BE2C (cell line): ENCODE measurements at regions not wholly inside any gene's neighbourhood (a gene's known extent, or its start where the extent isn't known, plus 50 kb on each side); places are given as distances from the start of the nearest gene placed in this dataset.

ENCODE experiments used
- DNase-seq: peaks from one replicate; pipeline ENCODE4 v3.0.0-alpha.2; 2020
- H3K27me3 ChIP-seq: fragments of 250-450 bp; sonication (Bioruptor Pico); 2 replicates; pipeline ENCODE4 v1.5.1; 2020; ENCODE audit warnings: mild to moderate bottlenecking
- H3K36me3 ChIP-seq: fragments of 250-450 bp; sonication (Bioruptor Pico); 2 replicates; pipeline ENCODE4 v1.5.1; 2020; ENCODE audit warnings: mild to moderate bottlenecking
- H3K4me1 ChIP-seq: fragments of 250-450 bp; sonication (Bioruptor Pico); 2 replicates; pipeline ENCODE4 v1.5.1; 2020
- H3K4me3 ChIP-seq: 2 replicates; pipeline ENCODE4 v1.5.1; 2011; ENCODE audit warnings: low read depth, low read length
- H3K9me3 ChIP-seq: fragments of 250-450 bp; sonication (Bioruptor Pico); 2 replicates; pipeline ENCODE4 v1.5.1; 2020
- CTCF ChIP-seq: IDR thresholded peaks from 2 replicates; pipeline ENCODE4 v1.5.1; 2012; ENCODE audit warnings: mild to moderate bottlenecking, low read depth, low read length

DNA sequence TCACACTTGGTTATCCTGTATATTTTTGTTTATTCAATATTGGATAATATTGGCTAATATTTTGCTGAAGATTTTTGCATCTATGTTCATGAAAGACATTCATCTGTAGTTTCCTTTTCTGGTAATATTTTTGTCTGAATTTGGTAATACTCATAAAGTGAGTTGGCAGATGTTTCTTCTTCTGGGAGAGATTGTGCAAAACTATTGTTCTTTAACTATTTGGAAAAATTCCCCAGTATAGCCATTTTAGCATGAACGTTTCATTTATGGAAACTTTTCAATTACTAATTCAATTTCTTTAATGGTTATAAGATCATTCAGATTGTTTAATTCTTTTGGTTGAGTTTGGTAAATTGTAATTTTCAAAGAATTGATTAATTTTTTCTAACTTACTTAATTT, 560.8 kb upstream of the FZD8 start:
- Histone ChIP-seq H3K27me3 (no peaks in the 10 kb centered on the region), H3K4me1 (no peaks in the 10 kb centered on the region), H3K9me3 (no peaks in the 10 kb centered on the region), H3K36me3 (no peaks in the 10 kb centered on the region), H3K4me3 (no peak overlapping the region)
- TF ChIP-seq CTCF, result no peak
- no peak for DNase-seq

GRCh38 chr10:36200577-36200976, 558.5 kb upstream of the FZD8 start:
- H3K4me3 ChIP-seq, result no peak overlapping the region
- H3K4me1 ChIP-seq, result no peaks in the 10 kb centered on the region
- H3K27me3 ChIP-seq, result no peaks in the 10 kb centered on the region
- no peaks in the 10 kb centered on the region for H3K36me3 ChIP-seq
- no peaks in the 10 kb centered on the region for H3K9me3 ChIP-seq
- DNase-seq, result no peak
- no peak for TF ChIP-seq CTCF

GRCh38 chr10:36198322-36198721, 556.2 kb upstream of the FZD8 start:
- no peaks in the 10 kb centered on the region for H3K9me3 ChIP-seq
- no peak for DNase-seq
- no peaks in the 10 kb centered on the region for H3K27me3 ChIP-seq
- H3K4me3 ChIP-seq, result no peak overlapping the region
- TF ChIP-seq CTCF, result no peak
- no peaks in the 10 kb centered on the region for H3K4me1 ChIP-seq
- H3K36me3 ChIP-seq, result no peaks in the 10 kb centered on the region

DNA sequence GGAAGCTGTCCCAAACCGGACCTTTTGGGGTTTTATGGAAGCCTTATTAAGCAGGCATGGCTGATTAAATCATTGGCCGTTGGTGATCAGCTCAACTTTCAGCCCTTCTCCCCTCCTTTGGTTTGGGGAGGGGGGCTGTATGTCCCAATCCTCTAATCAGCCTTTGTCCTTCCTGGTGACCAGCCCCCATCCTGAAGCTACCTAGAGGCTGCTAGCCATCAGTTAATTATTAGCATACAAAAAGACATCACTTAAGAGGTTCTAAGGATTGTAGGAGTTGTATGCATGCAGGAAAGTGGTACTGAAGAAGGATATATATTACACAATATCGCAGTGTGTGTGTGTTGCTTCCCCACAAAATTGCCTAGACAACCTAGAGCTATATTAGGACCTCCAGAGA, 553.3 kb upstream of the FZD8 start:
- H3K4me3 ChIP-seq, result no peak overlapping the region
- H3K36me3 ChIP-seq, result no peaks in the 10 kb centered on the region
- H3K27me3 ChIP-seq, result no peaks in the 10 kb centered on the region
- no peak for DNase-seq
- H3K9me3 ChIP-seq, result no peaks in the 10 kb centered on the region
- no peak for TF ChIP-seq CTCF
- H3K4me1 ChIP-seq, result no peaks in the 10 kb centered on the region

DNA sequence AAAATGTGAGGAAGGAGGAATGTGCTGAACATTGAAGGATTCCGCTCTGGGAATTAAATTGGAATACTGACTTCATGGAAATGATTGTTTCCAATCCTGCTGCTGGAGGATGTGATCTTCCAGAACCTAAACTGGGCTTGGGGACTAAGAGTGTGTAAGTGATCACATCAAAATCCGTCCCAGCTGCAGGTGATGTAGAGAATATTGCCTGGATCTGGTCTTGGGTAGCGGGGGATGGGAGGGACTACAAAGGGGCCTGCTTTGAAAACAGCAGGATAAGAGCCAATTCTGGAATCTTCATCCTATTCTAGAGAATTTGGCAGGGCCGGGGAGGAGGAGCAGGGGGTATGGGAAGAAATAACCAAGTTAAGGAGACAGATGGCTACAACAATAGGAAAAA, 552.2 kb upstream of the FZD8 start:
- no peaks in the 10 kb centered on the region for H3K9me3 ChIP-seq
- no peak overlapping the region for H3K4me3 ChIP-seq
- no peak for TF ChIP-seq CTCF
- no peaks in the 10 kb centered on the region for H3K36me3 ChIP-seq
- H3K27me3 ChIP-seq, result no peaks in the 10 kb centered on the region
- no peaks in the 10 kb centered on the region for H3K4me1 ChIP-seq
- no peak for DNase-seq

- H3K36me3 ChIP-seq, result no peaks in the 10 kb centered on the region
- H3K27me3 ChIP-seq, result no peaks in the 10 kb centered on the region
- TF ChIP-seq CTCF, result no peak
- H3K9me3 ChIP-seq, result no peaks in the 10 kb centered on the region
- H3K4me1 ChIP-seq, result no peaks in the 10 kb centered on the region
- DNase-seq, result no peak
- no peak overlapping the region for H3K4me3 ChIP-seq
These were observed 548.9 kb upstream of the FZD8 start for GRCh38 chr10:36191009-36191408.
